HG03196 (cell line): ENCODE measurements at regions not wholly inside any gene's neighbourhood (a gene's known extent, or its start where the extent isn't known, plus 50 kb on each side); places are given as distances from the start of the nearest gene placed in this dataset.

Source experiments
- ATAC-seq: cut with Tn5 transposase; IDR thresholded peaks from one replicate; pipeline ENCODE4 v1.9.1; 2021; ENCODE audit not compliant: unreplicated experiment

- no peak for ATAC-seq
Measured at GRCh38 chr1:90650401-90650800, 66.7 kb downstream of the BARHL2 start.

- no peak for ATAC-seq
Measured at GRCh38 chr1:90640325-90640724, 76.8 kb downstream of the BARHL2 start.

DNA sequence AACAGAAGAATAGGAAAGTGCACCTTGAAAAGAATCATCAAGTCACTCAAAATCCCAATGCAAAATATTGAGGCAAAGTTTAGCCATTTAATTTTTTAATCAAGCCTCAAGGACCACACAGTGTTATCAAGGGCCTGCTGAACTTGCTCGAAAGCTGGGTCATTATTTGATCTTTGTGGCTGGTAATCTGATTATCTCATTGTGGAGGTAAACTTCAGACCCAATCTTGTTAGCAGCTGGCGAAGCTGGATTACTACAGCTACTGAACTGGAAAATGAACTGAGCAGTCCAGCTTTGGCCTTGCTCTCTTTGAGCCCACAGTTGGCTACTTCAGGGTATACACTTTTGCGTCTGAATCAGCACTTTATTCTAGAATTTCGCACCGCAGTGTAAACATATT lies 94.4 kb downstream of the BARHL2 start:
- no peak for ATAC-seq

- ATAC-seq, result no peak
Measured at GRCh38 chr1:90621986-90622385, 95.1 kb downstream of the BARHL2 start.

DNA sequence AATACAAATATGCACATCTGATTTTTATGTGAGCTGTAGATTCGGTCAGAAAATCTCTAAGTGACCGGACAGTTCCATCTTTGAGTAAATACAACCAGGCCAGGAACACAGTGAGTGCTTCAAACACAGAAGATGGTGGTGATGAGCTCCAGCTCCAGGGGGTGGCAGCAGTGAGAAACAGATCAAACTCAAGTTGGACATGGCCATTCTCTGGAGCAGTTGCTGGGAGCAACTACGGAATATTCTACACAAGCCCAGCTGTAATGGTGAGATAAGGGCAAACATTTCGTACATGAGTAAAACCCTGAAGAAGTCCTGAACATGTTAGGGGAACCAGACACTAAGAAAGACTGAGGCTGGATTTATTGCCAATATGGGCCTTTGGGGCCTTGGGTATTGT lies 100.7 kb downstream of the BARHL2 start:
- no peak for ATAC-seq

DNA sequence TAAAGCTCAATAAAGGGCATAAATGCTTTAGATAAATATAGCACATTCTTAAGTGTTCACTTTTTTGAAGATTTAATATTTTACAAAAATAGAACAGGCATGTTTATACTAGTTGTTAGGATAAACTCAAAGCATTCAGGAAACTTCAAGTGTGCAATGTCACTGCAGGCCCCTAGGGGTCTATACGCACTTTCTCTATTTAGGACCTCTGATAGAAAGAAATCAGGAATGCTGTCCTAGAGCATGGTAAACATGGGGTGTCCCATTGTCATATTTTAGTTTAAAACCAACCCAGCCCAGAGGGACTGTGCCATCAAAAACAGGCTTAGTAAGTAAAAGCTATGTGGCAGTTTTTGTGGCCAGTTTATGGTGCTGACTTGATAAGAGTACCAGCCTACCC lies 102.2 kb downstream of the BARHL2 start:
- no peak for ATAC-seq

DNA sequence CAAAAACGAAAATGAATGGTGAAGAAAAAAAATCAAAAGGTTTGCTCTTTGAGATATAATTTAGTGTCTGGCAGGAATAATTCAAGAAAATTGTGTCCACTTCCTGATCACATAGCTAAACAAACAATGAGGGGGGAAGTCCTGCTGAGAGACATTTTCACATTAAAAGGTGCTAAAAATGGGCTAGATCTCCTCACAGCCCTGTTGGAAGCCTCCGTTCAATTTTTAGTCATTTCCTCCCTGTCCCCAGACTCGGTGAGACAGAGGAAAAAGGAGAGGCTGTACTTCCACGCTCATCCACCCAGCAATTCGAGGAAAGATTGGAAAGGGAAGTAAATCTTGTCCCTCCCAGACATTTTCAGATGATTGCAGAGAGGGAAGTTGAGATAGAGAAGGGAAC lies 103.7 kb downstream of the BARHL2 start:
- no peak for ATAC-seq

GRCh38 chr1:90612033-90612432 lies 105.1 kb downstream of the BARHL2 start:
- no peak for ATAC-seq

- ATAC-seq, result no peak
Measured at GRCh38 chr1:90607736-90608135, 109.4 kb downstream of the BARHL2 start.

GRCh38 chr1:90605070-90605469 lies 112.0 kb downstream of the BARHL2 start:
- ATAC-seq, result no peak

DNA sequence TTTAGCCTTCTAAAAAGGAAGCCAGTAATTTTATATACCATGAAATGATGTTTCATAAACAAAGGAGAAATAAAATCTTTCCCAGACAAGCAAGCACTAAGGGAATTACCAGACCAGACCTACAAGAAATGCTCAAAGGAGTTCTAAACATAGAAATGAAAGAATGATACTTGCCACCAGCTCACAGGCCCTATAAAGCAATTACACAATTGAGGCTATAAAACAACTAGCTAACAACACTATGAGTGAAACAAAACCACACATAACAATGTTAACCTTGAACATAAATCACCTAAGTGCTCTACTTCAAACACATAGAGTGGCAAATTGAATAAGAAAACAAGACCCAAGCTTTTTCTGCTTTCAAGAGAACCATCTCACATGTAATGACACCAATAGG lies 123.8 kb downstream of the BARHL2 start:
- no peak for ATAC-seq

DNA sequence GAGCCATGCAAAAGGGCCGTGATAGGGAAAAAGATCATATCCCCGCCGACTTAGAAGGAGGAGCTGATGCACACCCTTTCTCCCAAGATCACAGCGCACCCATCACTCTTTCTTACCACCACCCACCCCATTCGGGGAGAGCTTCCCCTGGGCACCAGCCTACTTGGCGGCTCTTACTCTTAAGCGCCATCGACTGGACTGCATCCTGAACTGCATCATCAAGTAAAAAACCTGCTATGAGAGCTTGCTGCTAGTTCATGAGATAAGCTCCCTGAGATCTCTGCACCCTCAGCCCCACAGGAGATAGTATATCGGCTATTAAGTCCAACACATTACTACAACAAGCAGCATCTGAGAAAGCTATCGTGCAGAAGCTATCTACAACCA lies 125.1 kb downstream of the BARHL2 start:
- ATAC-seq, result no peak

- ATAC-seq, result no peak
Measured at GRCh38 chr1:90591355-90591969, 125.6 kb downstream of the BARHL2 start.

DNA sequence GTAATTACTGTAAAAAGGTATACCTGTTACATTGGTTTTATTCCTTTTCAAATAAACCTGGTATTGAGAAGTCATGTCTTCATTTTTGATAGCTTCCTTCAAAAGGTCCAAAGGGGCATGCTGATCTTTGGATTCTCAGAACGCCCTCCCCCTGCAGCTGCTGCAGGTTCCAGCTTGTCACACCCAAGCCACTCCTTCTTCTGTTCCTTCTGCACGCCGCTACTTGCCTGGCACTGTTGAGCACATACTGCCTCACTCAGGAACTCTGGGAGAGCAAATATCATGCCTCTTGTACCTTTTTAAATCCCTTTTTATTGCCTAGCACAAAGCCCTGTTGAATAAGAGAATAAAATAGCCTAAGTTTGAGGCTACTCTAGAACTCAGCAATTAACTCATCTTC lies 136.9 kb downstream of the BARHL2 start:
- ATAC-seq, result no peak

DNA sequence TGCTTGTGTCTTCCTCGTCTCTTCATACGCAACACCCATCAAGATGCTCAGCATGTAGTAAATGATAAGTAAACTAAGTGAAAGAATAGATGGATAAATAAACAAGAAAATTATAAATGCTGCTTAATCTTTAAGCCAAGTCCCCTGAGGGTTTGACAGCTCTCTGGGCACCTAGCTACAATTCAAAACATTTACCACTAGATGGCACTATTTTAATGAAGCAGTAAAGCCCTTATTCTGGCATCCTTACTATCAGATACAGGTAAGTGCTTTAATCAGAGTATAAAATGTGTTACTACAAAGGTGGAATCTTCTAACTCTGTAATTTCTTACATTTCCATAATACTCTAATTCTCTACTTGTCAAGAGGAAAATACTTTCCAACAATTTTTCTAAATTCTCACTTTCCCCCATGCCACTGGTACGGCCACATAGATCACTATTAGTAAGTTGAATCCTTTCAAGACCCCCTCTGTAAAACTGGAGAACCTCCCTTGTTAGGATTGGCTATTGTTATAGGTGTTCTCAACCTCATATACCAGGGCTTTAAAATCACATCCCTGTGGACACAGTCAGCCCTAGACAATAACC lies 137.8 kb downstream of the BARHL2 start:
- peak; percentile 71 for ATAC-seq

DNA sequence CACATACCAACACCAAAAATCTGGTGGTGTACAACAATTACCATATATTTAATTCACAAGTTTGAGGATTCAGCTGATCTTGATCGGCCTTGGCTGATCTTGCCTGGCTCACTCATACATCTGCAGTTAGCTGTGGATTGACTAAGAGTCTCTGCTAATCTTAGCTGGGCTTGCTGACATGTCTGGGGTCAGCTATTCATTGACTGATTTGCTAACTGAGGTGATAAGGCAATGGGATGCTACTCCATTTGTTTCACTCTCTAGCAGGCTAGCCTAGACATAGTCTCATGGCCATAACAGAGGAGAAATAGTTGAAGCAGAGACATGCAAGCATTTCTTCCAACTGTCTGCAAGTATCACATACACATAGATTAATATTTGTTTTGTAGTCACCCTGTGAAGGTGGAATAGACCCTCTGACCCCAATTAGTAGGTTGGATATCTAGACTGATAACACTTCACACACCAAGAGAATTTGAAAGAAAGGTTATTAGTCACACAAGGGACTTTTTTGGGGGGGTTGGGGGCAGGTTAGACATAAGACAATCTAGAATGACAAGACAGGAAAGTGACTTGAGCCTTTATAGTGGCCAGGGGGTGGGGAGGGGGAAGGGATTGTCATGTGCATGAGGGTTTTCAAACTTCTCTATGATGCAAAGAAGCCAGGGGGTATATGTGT lies 142.3 kb downstream of the BARHL2 start:
- no peak for ATAC-seq

DNA sequence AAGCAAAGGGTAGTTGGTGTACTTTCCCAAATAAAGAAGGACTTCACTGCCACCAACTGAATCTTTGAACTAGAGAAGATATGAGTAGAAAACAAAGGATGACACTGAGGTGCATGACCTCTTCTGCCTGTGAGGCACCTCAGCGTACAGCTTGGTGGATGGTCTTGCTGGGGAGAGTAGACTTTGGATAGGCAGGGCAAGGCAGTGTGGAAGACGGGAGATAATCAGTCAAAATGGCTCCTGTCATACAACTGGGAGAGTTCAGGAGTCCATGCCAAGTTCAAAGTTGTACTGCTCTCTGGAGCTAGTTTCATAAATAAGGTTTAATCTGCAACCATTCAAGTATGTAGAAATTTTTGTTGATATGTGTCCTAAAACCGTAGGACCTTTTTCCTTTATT lies 143.4 kb downstream of the BARHL2 start:
- no peak for ATAC-seq

- no peak for ATAC-seq
Measured at GRCh38 chr1:90572446-90572845, 144.7 kb downstream of the BARHL2 start.

- ATAC-seq, result no peak
Measured at GRCh38 chr1:90568436-90568835, 148.7 kb downstream of the BARHL2 start.

DNA sequence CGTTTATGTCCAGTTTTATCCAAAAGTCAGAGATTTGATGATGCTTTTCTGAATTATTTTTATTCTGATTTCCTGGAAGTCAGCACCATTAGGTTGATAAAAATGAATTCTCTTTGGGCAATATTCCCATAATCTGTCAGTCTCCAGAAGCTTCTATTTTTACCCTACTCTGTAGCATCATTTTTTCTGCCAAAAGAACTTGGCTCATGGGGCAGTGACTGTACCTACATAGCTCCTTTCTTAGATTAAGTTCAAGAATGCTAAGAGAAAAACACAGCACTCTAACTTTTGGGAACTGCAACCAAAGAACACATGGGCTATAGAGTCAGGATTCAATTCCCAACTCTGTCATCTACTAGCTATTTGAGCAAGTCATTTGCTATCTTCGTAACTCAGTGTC lies 152.9 kb downstream of the BARHL2 start:
- no peak for ATAC-seq

DNA sequence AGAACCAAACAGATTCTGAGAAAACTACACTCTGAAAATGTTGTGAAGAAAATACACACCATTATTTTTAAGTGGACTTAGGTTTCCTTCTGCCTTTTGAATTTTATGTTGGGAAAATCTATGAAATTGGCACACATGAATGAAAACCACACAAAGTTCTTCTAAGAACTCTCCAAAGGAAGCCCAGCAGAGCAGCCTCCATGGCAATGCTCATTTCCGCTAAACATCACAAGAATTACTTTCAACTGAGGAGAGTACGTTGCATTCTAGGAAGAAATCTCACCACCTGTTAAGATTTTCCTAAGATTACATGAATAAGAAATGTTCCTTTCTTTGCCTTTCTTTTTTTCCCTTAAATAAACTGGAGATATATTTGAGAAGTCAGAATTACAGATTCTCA lies 154.2 kb downstream of the BARHL2 start:
- ATAC-seq, result no peak

GRCh38 chr1:90561911-90562310 lies 155.2 kb downstream of the BARHL2 start:
- ATAC-seq, result no peak
